Ascending aorta (tissue), 2 donors: ENCODE measurements at regions not wholly inside any gene's neighbourhood (a gene's known extent, or its start where the extent isn't known, plus 50 kb on each side); places are given as distances from the start of the nearest gene placed in this dataset.

Experiments used
- DNase-seq, 2 donors: peaks; one replicate each; pipeline ENCODE4 v3.0.0-alpha.2; 2019; ENCODE audit warnings: low spot score in 2 of 2
- H3K27ac ChIP-seq, 2 donors: fragments of 200-600 bp; sonication (generic); one replicate each; pipeline ENCODE4 v1.5.1; 2016 to 2017; ENCODE audit warnings: mild to moderate bottlenecking in 1 of 2
- H3K27me3 ChIP-seq: fragments of 200-600 bp; sonication (generic); one replicate; pipeline ENCODE4 v1.5.1; 2017
- H3K36me3 ChIP-seq, 2 donors: fragments of 200-600 bp; sonication (generic); one replicate each; pipeline ENCODE4 v1.5.1; 2016
- H3K4me1 ChIP-seq, 2 donors: fragments of 200-600 bp; sonication (generic); one replicate each; pipeline ENCODE4 v1.5.1; 2016 to 2017; ENCODE audit warnings: mild to moderate bottlenecking in 1 of 2
- H3K4me3 ChIP-seq, 2 donors: fragments of 200-600 bp; sonication (generic); one replicate each; pipeline ENCODE4 v1.5.1; 2016 to 2017; ENCODE audit warnings: mild to moderate bottlenecking in 1 of 2
- H3K9me3 ChIP-seq, 2 donors: fragments of 200-600 bp; sonication (generic); one replicate each; pipeline ENCODE4 v1.5.1; 2016
- CTCF ChIP-seq, 3 experiments: fragments of 200-600 bp in 2 of 3; fragments of 450-650 bp in 1 of 3; sonication (generic) in 2 of 3; IDR thresholded peaks; one replicate each; pipeline ENCODE4 v1.5.1; 2016 to 2019; ENCODE audit warnings: antibody characterized with exemption in 3 of 3, mild to moderate bottlenecking in 1 of 3, moderate library complexity in 1 of 3
- intact Hi-C: fragments of 100-400 bp; cut with DNase I; formaldehyde crosslinking; loops from one replicate; pipeline ENCODE4 v1.15.1; 2023

- H3K4me3 ChIP-seq: no peak overlapping the region
- intact Hi-C loops: loop anchor here (5.0 kb wide), 1 partner anchor 227 kb away; no protein-coding TSS in a partner anchor
- H3K9me3 ChIP-seq: peaks cover 0 to 3% of the 10 kb centered on the region in 2 donors
- peak; percentile 15 to 51 (median 39) for TF ChIP-seq CTCF (IDR thresholded peaks at IDR 0.05)
- H3K27me3 ChIP-seq: no peaks in the 10 kb centered on the region
- no peak for DNase-seq
- no peaks in the 10 kb centered on the region for H3K36me3 ChIP-seq
- H3K4me1 ChIP-seq: no peaks in the 10 kb centered on the region
- H3K27ac ChIP-seq: no peak overlapping the region
Observed at GRCh38 chrX:30504309-30504708, 73.3 kb downstream of the TASL start.

- DNase-seq: no peak
- H3K36me3 ChIP-seq: no peaks in the 10 kb centered on the region
- H3K4me3 ChIP-seq: no peak overlapping the region
- no peak overlapping the region for H3K27ac ChIP-seq
- H3K4me1 ChIP-seq: no peaks in the 10 kb centered on the region
- intact Hi-C loops: no loop called here
- no peaks in the 10 kb centered on the region for H3K9me3 ChIP-seq
- H3K27me3 ChIP-seq: no peaks in the 10 kb centered on the region
- no peak for TF ChIP-seq CTCF (IDR thresholded peaks at IDR 0.05)
Observed at GRCh38 chrX:30495468-30495867, 82.1 kb downstream of the TASL start.

GRCh38 chrX:30493348-30493747 is 84.2 kb downstream of the TASL start:
- Histone ChIP-seq H3K36me3 (no peaks in the 10 kb centered on the region), H3K4me1 (no peaks in the 10 kb centered on the region), H3K27ac (no peak overlapping the region), H3K27me3 (no peaks in the 10 kb centered on the region), H3K4me3 (no peak overlapping the region), H3K9me3 (no peaks in the 10 kb centered on the region)
- intact Hi-C loops: no loop called here
- no peak for TF ChIP-seq CTCF (IDR thresholded peaks at IDR 0.05)
- DNase-seq: no peak

GRCh38 chrX:30489323-30489722 is 88.2 kb downstream of the TASL start:
- Histone ChIP-seq H3K27me3 (no peaks in the 10 kb centered on the region), H3K4me3 (no peak overlapping the region), H3K4me1 (no peaks in the 10 kb centered on the region), H3K9me3 (no peaks in the 10 kb centered on the region), H3K36me3 (no peaks in the 10 kb centered on the region), H3K27ac (no peak overlapping the region)
- no peak for TF ChIP-seq CTCF (IDR thresholded peaks at IDR 0.05)
- intact Hi-C loops: no loop called here
- DNase-seq: no peak

GRCh38 chrX:30488092-30488491 is 89.5 kb downstream of the TASL start:
- Histone ChIP-seq H3K9me3 (no peaks in the 10 kb centered on the region), H3K4me3 (no peak overlapping the region), H3K36me3 (no peaks in the 10 kb centered on the region), H3K27ac (no peak overlapping the region), H3K27me3 (no peaks in the 10 kb centered on the region), H3K4me1 (no peaks in the 10 kb centered on the region)
- no peak for DNase-seq
- intact Hi-C loops: no loop called here
- no peak for TF ChIP-seq CTCF (IDR thresholded peaks at IDR 0.05)

GRCh38 chrX:30483996-30484395 is 93.6 kb downstream of the TASL start:
- Histone ChIP-seq H3K9me3 (no peaks in the 10 kb centered on the region), H3K27me3 (no peaks in the 10 kb centered on the region), H3K27ac (no peak overlapping the region), H3K4me3 (no peak overlapping the region), H3K36me3 (no peaks in the 10 kb centered on the region), H3K4me1 (no peaks in the 10 kb centered on the region)
- no peak for DNase-seq
- intact Hi-C loops: no loop called here
- no peak for TF ChIP-seq CTCF (IDR thresholded peaks at IDR 0.05)
